ENCODE measurements at regions not wholly inside any gene's neighbourhood (a gene's known extent, or its start where the extent isn't known, plus 50 kb on each side); places are given as distances from the start of the nearest gene placed in this dataset.

DNA sequence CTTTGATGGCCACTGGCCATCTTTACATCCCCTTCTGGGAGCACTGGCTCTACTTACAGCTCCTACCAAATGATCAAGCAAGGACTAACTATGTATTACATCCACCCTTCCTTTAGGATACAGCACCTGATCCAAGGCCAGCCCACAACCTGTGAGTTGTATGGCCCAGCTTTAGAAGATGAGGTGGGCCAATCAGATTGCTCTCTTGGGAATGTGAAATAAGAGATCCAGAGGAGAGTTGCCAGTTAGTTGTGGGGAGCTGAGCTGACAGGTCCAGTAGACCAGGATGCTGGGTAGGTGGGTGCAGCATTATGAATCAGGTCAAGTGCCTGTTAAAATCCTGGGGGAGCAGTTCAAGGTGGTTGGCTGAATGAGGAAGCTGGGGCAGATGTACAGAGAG, 111.5 kb downstream of the GNL3L start:
- TF ChIP-seq CTCF (IDR thresholded peaks at IDR 0.05; ENCODE audit: insufficient read depth, low read depth, low read length) (no peak), EZH2 (IDR thresholded peaks at IDR 0.05; ENCODE audit: insufficient read depth, low read length) (no peak)

Measured in astrocyte (in vitro differentiated cells and primary cell).